HG03135 (cell line): ENCODE measurements at regions not wholly inside any gene's neighbourhood (a gene's known extent, or its start where the extent isn't known, plus 50 kb on each side); places are given as distances from the start of the nearest gene placed in this dataset.

Experiments used
- ATAC-seq: cut with Tn5 transposase; IDR thresholded peaks from one replicate; pipeline ENCODE4 v1.9.1; 2021; ENCODE audit warnings: mild to moderate bottlenecking, moderate library complexity; ENCODE audit not compliant: unreplicated experiment

DNA sequence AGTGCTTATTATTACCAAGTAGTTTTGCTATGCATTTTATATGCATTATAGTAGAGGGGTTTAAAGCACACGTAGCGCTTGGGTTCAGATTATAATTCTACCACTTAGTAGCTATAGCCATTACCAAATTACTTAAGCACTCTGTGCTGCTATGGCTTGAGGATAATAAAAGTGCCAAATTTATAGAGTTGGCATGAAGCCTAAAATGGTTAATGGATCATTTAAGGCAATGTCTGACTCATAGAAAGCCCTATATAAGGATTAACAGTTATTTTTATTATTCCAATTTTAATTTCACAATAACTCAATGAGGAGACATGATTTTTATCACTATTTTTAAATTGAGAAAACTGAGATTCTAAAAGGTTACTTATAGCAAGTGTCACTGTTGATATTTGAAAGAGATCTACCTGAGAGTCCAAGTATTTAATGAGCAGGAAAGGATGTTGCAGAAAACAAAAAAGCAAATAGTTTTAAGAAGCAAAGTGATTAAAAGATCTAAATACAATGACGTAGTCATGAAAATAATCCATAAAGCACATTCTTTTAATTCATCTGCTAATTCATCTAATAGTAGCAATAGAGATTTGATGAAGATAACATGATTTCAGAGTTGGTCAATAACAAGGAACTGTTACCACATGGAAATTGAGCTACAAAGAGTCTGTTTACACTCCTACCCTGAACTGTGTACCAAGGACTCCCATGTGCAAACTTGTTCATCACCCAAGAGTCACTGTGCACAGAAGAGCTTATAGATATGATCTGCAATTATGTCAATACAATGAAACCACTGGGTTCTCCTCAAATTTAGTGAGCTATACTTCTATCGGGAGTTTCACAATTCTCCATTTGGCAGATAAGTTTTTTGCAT is 78.8 kb upstream of the DTNA start:
- no peak for ATAC-seq

DNA sequence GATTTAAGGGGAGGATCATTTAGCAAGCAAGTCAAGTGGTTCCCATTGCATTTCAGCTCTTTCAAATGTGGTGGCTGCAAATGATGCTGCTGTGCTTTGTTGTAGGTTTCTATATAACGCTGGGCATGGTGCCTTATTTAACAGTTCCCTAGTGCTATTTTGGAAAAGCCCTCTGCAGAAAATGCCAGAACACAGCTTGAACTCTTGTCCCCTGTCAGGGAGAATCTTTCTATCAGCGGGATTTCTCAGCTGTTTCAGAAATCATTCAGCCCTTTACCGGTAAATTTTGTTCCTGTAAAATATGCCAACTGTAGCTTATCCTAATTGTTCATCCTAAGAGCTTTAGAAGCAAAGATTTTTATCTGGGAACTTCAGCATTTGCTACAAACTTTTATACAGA is 77.8 kb upstream of the DTNA start:
- no peak for ATAC-seq

DNA sequence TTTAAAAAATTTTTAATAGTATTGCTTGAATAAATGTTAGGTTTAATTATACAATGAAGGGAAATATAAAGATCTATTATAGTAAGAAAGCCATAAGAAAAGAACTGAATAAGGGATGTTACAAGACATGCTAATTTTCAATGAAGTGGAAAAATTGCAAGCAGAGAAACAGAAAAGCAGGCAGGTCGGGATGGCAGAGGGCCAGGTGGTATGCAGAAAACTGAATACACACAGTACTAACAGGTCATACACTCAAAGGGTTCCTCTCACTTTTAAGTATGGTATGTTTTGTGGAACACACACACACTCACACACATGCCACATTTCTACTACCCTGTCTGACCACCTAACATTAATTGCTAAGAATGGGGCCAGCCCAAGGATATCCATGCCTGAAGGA is 76.7 kb upstream of the DTNA start:
- no peak for ATAC-seq

DNA sequence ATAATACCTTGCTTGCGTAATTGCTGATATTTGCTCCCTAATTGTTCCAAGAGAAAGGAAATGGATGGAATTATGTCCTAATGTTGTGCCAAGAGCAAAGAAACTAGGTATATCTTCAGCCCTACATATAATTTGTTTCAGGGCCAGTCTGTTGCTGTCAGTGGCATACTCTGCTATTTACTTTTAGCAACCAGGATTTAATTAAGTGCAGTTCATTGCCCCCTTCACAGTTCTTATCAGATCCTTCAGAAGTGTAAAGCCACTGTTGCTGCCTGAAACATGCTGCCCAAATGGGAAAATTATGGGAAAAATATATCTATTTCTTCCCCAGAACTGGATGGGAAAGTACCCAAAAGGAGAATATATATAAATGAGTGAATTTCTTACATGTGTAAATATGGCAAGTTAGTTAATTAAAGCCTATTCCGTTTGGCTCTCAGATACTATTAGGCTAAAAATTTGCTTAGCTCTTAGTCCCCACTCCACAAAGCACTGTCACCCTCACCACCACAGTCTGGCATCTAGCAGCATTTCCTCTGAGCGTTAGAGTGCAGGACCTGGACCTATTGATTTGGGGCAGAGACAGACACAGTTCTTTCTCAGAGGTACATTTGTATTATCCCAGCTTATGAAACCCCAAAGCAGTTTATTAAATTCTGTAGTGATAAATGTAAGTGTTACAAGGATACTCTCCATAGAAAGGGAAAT is 72.8 kb upstream of the DTNA start:
- no peak for ATAC-seq

DNA sequence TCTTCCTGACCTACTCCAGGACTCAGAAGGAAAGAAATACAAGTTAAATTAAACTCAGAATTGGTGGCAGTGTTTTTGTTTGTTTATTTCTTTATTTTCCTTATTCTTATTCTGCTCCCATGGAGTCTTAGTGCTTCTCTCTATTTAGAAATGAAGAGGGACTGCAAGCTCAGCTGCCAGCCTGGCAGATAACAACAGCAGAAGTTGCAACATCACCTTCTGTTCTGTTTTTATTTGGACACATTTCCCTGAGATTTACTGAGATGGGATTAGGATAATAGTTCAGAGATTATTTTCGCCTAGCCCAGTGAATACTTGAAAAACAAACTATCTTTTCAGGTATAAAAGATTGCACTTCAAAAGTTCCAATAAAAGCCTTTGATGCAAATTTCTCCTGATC is 70.4 kb upstream of the DTNA start:
- ATAC-seq: no peak

DNA sequence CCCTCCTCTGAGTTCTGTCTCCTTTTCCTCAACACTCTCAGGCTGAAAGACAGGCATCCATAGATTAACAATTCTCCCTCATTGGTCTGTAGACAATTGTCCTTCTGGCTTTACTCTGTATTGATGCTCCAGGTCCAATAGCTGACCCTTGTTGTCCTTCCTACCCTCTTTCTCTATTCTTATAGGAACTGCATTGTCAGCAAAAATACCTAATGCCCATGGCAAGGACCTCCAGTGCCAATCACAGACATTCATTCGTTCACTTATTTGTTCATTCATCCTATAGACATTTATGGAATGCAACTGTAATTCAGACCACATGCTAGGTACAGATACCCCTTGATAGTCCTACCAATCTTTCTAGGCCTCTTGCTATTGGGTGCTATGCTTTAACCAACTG is 69.8 kb upstream of the DTNA start:
- no peak for ATAC-seq

DNA sequence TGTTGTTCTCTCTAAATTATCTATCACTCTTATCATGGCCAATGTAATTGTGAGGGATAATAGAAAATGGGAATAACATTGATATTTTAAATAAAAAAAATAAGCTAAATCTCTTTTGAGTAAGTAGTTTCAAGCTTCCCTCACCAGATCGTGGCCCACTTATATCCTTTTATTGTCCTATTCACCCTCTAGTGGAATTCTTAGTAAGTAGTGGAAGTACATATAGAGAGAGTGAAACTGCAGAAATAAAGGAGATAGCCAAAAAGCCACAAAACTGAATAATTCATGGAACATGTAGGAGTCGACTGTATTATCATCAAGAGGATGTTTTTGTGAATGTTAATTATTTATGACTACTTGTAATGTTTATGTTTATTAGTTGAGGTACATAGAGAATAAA is 66.1 kb upstream of the DTNA start:
- no peak for ATAC-seq

DNA sequence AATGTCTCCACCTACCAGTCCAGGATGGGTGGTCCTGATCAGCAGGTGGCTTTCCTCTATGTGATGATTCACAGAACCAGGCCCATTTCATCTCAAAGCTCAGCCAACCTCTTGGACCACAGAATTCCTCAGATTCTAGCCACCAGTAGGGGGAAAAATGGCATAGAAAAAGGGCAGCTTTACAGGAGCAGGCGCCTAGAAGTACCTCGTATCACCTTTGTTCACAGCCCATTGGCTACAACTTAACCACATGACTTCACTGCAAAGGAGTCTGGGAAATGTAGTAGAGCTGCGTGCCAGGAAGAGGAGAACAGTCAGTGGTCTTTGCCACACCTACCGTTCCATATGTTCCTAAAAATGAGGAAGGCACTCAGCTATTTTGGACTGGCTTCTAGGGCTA is 62.8 kb upstream of the DTNA start:
- peak; percentile 69 for ATAC-seq

DNA sequence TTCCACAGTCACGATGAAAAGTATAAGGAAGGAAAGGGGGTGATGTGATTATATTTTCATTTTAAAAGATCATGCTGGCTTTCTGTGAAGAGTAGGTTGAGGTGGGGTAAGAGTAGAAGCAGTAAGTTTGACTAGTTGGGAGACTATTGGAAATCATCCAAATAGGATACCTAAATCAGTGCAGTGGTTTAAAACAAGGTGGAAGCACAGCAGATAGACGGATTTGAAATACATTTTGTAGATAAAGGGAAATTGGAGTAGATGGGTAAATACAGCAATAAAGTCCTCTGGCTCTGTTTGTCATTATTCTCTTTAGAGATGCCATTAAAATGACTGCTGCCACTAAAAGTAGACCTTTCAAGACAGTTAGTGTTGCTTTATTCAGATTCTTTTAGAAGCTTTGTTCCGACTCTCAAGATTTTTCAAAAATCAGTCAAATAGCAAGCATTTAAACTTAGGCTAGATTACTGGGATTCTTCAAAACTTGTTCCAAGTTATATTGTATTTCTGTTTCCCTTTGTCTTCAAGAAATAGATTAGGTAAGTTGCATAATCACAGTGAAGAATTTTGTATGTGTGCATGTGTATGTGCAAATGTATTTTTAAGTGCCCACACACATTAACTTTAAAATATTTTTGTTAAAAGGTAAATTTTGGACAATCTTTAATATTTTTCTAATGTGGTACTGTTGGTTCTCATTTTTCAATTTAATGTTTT is 61.7 kb upstream of the DTNA start:
- no peak for ATAC-seq

DNA sequence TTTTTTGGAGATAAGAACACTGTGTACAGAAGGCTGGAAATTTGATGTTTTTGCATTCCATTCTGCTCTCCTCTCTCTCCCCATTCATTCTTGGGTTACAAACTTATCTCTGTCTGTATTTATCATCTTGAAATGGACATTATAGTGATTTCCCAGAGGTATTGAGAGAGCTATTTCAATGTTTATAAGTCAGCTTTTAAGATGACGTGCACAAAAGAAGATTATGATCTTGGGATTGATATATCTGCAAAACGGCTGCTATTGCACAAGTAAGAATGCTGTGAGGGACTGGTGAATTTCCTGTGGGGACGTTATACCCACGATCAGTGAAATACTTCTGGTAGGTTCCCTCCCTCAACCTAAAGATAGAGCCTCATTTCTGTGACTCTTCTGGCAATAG is 61.0 kb upstream of the DTNA start:
- no peak for ATAC-seq

DNA sequence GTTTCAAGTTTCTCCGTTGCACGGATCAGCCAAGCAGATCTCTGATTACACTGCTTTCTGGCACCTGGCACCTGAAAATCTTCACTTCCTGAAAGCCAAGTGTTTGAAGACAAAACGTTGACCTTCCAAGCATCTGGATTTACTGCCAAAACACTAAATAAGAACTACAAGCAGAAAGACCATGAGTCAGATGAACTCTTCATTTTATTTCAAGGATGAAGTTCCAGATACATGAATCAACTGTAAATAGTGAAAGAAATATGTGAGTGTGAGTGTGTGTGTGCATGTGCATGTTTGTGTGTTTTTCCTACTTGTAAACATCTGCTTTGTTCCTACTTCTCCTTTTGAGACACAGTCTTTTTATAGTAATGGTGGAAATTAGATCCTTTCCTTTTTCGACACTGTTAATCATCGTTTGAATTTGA is 60.0 kb upstream of the DTNA start:
- no peak for ATAC-seq

DNA sequence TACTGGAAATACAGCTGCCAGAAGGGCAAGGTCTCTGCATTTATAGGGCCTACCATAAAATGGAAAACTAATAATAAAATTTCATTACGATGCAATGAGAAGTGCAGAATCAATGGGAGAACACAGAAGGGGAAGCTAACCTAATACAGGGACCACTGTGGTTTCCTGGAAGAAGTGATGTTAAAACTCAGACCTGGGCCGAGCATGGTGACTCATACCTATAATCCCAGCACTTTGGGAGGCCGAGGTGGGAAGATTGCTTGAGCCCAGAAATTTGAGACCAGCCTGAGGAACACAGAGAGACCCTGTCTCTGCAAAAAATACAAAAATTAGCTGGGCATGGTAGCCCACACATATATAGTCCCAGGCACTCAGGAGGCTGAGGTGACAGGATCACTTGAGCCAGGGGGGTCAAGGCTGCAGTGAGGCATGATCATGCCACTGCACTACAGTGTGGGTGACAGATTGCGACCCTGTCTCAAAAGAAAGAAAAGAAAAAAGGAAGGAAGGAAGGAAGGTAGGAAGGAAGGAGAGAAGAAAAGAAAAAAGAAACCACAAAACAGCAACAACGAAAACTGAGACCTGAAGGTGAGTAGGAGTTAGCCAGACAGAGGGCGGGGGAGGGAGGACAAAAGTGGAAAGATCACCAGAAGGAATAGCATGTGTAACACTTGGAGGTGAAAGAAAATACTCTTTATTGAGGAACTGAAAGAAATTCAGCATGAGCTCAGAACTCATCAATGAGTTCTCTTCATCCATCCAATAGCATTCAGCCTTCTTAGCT is 58.3 kb upstream of the DTNA start:
- no peak for ATAC-seq

DNA sequence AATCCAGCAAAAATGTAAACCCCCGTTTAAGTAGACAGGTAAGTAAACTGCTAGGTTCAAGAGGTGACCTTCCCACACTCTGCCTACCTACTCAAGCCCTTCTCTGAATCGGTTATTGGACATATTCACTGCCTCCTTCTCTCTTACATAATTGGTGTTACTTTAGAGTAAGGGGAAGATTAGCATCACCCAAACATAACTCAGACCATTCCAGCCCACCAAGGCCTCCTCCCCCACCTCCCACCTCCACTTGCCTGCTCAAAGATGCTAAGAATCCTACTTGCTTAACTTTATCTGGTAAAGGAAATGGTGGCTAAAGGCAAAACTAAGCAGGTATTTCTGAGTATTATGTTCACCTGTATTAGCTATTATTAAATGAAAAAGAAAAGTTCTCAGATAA is 55.0 kb upstream of the DTNA start:
- ATAC-seq: no peak

DNA sequence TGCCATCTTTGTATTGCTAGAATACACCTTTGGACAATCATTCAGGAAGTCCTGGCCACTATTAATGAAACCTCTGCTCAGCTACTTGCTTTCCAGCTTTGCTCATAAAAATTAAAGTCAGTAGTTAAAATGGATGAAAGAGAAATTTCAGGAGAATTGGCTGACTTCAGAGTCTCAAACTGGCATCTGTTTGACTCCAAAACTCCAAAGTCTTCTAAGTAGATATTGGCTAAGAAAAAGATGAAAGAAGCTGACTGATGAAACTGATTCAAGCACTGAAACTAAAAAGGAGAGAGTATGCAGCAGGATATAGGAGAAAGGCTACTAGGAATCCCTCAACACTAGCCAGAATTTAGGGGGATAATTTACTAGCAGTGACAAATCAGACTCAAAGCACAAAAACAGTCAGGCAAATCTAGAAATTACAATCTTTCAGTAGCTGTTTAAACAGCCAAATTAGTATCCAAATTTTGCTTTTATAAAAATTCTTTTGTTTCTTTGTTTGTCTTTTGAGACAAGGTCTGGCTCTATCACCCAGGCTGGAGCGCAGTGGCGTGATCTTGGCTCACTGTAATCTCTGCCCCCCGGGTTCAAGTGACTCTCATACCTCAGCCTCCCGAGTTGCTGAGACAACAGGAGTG is 52.1 kb upstream of the DTNA start:
- no peak for ATAC-seq

DNA sequence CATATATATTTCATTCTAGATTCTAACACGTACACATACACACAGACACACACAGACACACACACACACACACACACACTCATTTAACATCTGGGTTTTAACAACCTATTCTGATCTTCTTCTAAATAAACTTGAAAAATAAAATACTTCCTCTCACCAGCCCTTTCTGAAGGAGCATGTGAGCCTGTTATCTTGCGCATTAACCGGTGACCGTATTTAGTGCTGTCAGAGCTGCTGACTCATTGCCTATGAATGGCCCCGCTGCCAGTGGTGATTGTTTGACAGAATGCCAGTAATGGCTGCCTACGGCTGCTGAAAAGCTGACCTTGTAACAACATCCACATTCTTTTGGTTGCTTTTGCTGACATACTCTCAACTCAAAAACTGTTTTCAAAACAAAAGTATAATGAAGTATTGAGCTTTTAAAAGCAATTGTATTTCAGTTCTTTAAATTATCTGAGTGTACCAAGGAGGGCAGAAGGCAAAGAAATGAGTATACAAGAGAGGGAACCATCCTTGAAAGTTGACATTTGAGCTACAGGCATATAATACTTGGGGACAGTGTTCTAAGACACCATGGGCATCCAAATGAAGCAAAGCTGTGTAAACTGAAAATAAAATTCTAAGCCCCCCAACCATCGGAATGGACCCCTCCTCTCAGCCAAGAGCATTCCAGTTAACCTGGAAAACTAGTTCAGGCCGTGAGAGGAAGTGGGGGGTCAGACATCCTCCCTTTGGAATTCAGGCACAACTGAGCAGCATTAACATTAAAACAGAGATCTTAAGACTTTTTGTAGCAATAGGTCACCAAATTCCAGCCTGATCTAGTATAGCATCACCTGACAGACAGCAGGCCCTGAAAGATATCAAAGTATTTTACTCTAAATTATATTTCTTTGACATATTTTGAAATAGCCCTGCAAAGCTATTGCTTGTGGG is 50.2 kb upstream of the DTNA start:
- ATAC-seq: no peak
